PC-9 (cell line): ENCODE measurements at regions not wholly inside any gene's neighbourhood (a gene's known extent, or its start where the extent isn't known, plus 50 kb on each side); places are given as distances from the start of the nearest gene placed in this dataset.

ENCODE experiments used
- BruUV-seq: library from RNA; stranded (reverse); fragments of 400-500 nt; replicated peaks from 2 replicates; lab custom pipeline; 2021; lab: Mats Ljungman, UMichigan
- CTCF ChIA-PET: fragments of 300-600 bp; sonication (Branson Sonifier 250); formaldehyde crosslinking; loops from one replicate; lab custom pipeline; 2022; ENCODE audit warnings: antibody characterized with exemption; lab: Charles Lee
- POLR2A ChIA-PET: fragments of 300-600 bp; sonication (Branson Sonifier 250); formaldehyde crosslinking; loops from one replicate; lab custom pipeline; 2022; ENCODE audit warnings: antibody characterized with exemption; ENCODE audit not compliant: unreplicated experiment; lab: Charles Lee
- DNase-seq, 2 experiments: peaks; one replicate each; pipeline versions ENCODE4 v3.0.0 to v3.0.0-alpha.2; 2015 to 2022; ENCODE audit warnings: mixed read lengths in 1 of 2
- H2AFZ ChIP-seq: fragments of 200-600 bp; sonication (generic); 2 replicates; pipeline ENCODE4 v1.8.1; 2017; ENCODE audit warnings: antibody characterized with exemption
- H3F3A ChIP-seq: fragments of 200-600 bp; sonication (generic); 2 replicates; pipeline ENCODE4 v1.8.1; 2017; ENCODE audit warnings: antibody characterized with exemption, mild to moderate bottlenecking, low read depth; ENCODE audit not compliant: insufficient read depth
- H3K27ac ChIP-seq: fragments of 200-600 bp; sonication (generic); 2 replicates; pipeline ENCODE4 v1.6.1; 2016; ENCODE audit warnings: mixed run types
- H3K27me3 ChIP-seq: fragments of 200-600 bp; sonication (generic); 2 replicates; pipeline ENCODE4 v1.6.1; 2016; ENCODE audit warnings: low read depth, mixed run types; ENCODE audit not compliant: insufficient read depth
- H3K36me3 ChIP-seq: fragments of 200-600 bp; sonication (generic); 2 replicates; pipeline ENCODE4 v1.6.1; 2016; ENCODE audit warnings: low read depth, mixed run types
- H3K4me1 ChIP-seq: fragments of 200-600 bp; sonication (generic); replicated peaks from 2 replicates; pipeline ENCODE4 v1.6.1; 2016; ENCODE audit warnings: mixed run types; ENCODE audit not compliant: insufficient read depth
- H3K4me2 ChIP-seq: fragments of 200-600 bp; sonication (generic); 2 replicates; pipeline ENCODE4 v1.6.1; 2017; ENCODE audit warnings: mixed run types
- H3K4me3 ChIP-seq: fragments of 200-600 bp; sonication (generic); 2 replicates; pipeline ENCODE4 v1.6.1; 2016; ENCODE audit warnings: mixed run types
- H3K79me2 ChIP-seq: fragments of 200-600 bp; sonication (generic); 2 replicates; pipeline ENCODE4 v1.6.1; 2017; ENCODE audit warnings: low read depth, mixed run types
- H3K9me2 ChIP-seq: fragments of 200-600 bp; sonication (generic); 2 replicates; pipeline ENCODE4 v1.8.1; 2017; ENCODE audit warnings: mild to moderate bottlenecking; ENCODE audit not compliant: insufficient read depth
- H3K9me3 ChIP-seq: fragments of 200-600 bp; sonication (generic); 2 replicates; pipeline ENCODE4 v1.8.1; 2016; ENCODE audit warnings: low read depth; ENCODE audit not compliant: insufficient read depth
- H4K20me1 ChIP-seq: fragments of 200-600 bp; sonication (generic); 2 replicates; pipeline ENCODE4 v1.8.1; 2017; ENCODE audit not compliant: insufficient read depth
- CTCF ChIP-seq: fragments of 200-600 bp; sonication (generic); conservative IDR thresholded peaks from 2 replicates; pipeline ENCODE4 v1.6.1; 2017; ENCODE audit warnings: mixed run types, antibody characterized with exemption, mild to moderate bottlenecking, moderate library complexity
- EZH2 ChIP-seq: fragments of 200-600 bp; sonication (generic); IDR thresholded peaks from 2 replicates; pipeline ENCODE4 v1.8.0; 2017; ENCODE audit warnings: antibody characterized with exemption, low read depth
- intact Hi-C: fragments of 100-400 bp; cut with micrococcal nuclease; formaldehyde crosslinking; loops from one replicate; pipeline ENCODE4 v1.10.0; 2022; ENCODE audit not compliant: unreplicated experiment

DNA sequence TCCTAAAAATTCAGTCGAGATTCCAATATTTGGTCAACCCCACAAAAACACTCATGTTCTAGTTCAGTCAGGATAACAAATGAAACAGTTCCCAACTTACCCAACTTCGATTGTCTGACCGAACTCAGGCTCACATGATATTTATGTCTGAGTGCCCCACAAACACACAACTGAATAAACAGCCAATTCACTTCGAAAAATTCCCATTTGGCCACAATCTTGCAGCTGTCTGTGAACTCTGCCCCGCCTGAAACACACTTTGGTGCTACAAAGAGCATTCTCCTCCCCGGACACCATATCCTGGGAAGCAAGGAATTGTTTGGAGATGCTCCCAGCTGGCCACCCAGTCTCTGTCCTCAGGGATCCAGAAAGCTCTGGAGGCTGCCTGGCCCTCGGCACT, 52.9 kb upstream of the SIM2 start:
- POLR2A ChIA-PET = no interaction called here
- H3F3A ChIP-seq = peaks cover 9% of the 10 kb centered on the region; the same call in 1 of the 2 replicates
- H4K20me1 ChIP-seq = no peaks in the 10 kb centered on the region
- no peak for DNase-seq
- no peaks in the 10 kb centered on the region for H3K9me2 ChIP-seq
- H3K4me1 ChIP-seq = peaks cover 16% of the 10 kb centered on the region
- no TSS peak for BruUV-seq
- TF ChIP-seq EZH2 (no peak), CTCF (no peak)
- CTCF ChIA-PET = no interaction called here
- no peaks in the 10 kb centered on the region for H3K9me3 ChIP-seq
- H3K4me2 ChIP-seq = no peak overlapping the region
- no peaks in the 10 kb centered on the region for H3K36me3 ChIP-seq
- H3K27ac ChIP-seq = no peak overlapping the region
- no peak overlapping the region for H2AFZ ChIP-seq
- no peaks in the 10 kb centered on the region for H3K27me3 ChIP-seq
- no peak overlapping the region for H3K4me3 ChIP-seq
- intact Hi-C loops = no loop called here
- no peaks in the 10 kb centered on the region for H3K79me2 ChIP-seq

DNA sequence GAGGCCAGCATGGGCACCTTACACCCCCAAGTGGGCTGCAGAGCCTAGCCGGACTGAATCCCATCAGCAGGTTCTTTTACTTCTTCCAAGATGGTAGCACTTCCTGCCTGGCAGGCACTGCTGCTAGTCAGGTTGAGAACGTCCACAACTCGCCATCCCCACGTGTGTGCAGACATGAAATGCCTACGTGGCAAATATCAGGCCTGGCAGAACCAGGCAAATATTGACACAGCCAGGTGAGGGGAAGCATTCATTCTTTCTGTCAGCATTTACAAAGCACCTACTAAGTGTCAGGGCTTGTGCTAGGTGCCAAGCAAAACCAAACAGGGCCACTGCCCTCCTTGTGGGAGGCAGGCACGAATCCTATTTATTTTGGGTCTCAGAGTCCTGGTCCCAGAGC, 52.3 kb upstream of the SIM2 start:
- H2AFZ ChIP-seq = no peak overlapping the region
- no peak for DNase-seq
- no peaks in the 10 kb centered on the region for H3K79me2 ChIP-seq
- TF ChIP-seq EZH2 (no peak), CTCF (no peak)
- H3K4me2 ChIP-seq = no peak overlapping the region
- no peaks in the 10 kb centered on the region for H3K36me3 ChIP-seq
- no peaks in the 10 kb centered on the region for H3K9me2 ChIP-seq
- peaks cover 14% of the 10 kb centered on the region for H3K4me1 ChIP-seq
- no TSS peak for BruUV-seq
- peaks cover 7% of the 10 kb centered on the region; the same call in 1 of the 2 replicates for H3F3A ChIP-seq
- no peaks in the 10 kb centered on the region for H4K20me1 ChIP-seq
- H3K27me3 ChIP-seq = no peaks in the 10 kb centered on the region
- H3K4me3 ChIP-seq = no peak overlapping the region
- no peaks in the 10 kb centered on the region for H3K9me3 ChIP-seq
- POLR2A ChIA-PET = no interaction called here
- H3K27ac ChIP-seq = 0 out of 2 replicates have a peak overlapping the region, but pooled peaks have one; percentile 68
- intact Hi-C loops = no loop called here
- CTCF ChIA-PET = no interaction called here

DNA sequence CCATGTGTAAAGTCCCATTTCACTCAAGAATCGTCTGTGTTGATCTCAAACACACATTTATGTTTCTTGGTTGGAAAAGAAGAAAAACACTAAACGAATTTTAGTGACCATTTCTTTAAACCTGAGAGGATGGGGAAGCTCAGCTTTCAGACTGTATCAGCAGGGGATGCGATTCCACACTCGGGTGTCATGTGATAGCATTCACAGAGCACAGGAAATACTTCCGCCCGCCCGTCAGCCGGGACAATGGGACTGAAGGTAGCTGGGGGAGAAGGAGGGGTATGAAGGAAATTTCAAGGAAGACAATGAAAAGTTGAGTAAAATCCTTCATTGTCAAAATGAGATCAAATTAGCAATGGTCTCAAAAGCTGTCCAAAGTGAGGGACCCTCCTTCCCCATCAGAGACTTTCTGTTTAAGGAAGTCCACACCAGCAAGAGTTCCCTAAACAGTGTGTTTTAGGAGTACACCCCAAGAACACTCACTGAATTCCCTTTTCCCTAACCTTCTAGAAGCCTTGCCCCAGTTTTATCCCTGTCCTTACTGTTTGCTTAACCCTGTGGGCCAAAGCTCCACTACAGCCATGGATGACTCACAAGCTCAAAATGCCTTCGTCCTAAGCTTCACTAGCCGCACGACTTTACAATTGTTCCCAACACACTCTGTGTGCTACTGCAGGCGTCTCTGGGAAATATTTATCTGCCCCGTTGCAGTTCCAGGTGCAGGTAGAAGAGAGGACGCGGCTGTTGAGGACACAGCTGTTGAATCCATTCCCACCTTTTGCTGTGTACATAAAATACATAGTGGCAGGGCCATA, 51.4 kb upstream of the SIM2 start:
- Histone ChIP-seq H3K9me2 (no peaks in the 10 kb centered on the region), H3K79me2 (no peaks in the 10 kb centered on the region), H3K4me3 (no peak overlapping the region), H3K27ac (peak overlapping the region; percentile 68), H3F3A (peaks cover 7% of the 10 kb centered on the region; the same call in 1 of the 2 replicates), H3K4me2 (peak overlapping the region; percentile 43), H4K20me1 (no peaks in the 10 kb centered on the region), H2AFZ (no peak overlapping the region), H3K9me3 (no peaks in the 10 kb centered on the region), H3K4me1 (peaks cover 14% of the 10 kb centered on the region), H3K27me3 (no peaks in the 10 kb centered on the region), H3K36me3 (no peaks in the 10 kb centered on the region)
- peak; percentile 50 to 86 for DNase-seq
- intact Hi-C loops = no loop called here
- CTCF ChIA-PET = interaction anchor here (0.6 kb wide), 2 partner anchors 10 to 74 kb away, joined by 3 to 4 read pairs; no protein-coding TSS in a partner anchor
- POLR2A ChIA-PET = interaction anchor here (0.7 kb wide), 1 partner anchor 17 kb away, joined by 5 read pairs; no protein-coding TSS in a partner anchor
- no peak for TF ChIP-seq CTCF
- TF ChIP-seq EZH2 = no peak
- no TSS peak for BruUV-seq
